HG03558 (cell line): ENCODE measurements at regions not wholly inside any gene's neighbourhood (a gene's known extent, or its start where the extent isn't known, plus 50 kb on each side); places are given as distances from the start of the nearest gene placed in this dataset.
"Not testable (repeated sequence)": the region's sequence is repeated elsewhere in the genome, so short reads cannot be mapped to it uniquely, and the experiment has no call there.

Experiments
- ATAC-seq: cut with Tn5 transposase; IDR thresholded peaks from one replicate; pipeline ENCODE4 v1.9.1; 2021; ENCODE audit warnings: moderate number of reproducible peaks; ENCODE audit not compliant: unreplicated experiment; ENCODE audit errors: extremely low read depth

DNA sequence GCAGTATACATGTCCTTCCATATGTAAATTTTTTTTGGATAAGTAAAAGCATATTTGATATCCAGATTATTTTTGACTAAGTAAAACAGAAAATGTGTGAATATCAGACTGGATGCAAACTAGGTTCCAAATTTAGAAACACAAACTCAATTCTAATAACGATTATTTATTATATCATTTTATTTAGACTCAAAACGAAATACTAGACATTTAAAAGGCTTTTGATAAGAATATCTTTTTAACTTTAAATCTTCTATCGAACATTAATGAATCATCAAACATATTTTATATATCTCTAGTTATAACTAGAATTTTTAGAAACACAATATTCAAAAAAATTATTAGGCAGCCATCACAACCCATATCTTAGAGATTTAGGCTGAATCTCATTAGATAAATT lies 195.2 kb upstream of the KCND2 start:
- ATAC-seq, result no peak

DNA sequence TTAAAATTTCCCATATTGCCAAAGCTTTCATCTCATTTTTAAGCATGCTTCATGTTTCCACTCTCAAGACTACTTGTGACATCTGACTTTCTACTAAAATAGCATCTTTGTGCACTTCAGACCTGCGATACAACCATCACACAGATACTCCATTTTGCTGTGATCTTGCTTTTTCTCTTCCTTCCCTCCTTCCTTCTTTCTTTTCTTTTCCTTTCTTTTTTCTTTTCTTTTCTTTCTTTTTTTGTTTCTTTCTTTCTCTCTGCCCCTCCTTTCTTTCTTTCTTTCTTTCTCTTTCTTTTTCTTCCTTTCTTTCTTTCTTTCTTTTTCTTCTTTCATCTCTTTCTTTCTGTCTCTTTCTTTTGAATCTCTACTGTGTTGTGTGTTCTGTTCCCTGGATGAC lies 194.0 kb upstream of the KCND2 start:
- no peak for ATAC-seq

DNA sequence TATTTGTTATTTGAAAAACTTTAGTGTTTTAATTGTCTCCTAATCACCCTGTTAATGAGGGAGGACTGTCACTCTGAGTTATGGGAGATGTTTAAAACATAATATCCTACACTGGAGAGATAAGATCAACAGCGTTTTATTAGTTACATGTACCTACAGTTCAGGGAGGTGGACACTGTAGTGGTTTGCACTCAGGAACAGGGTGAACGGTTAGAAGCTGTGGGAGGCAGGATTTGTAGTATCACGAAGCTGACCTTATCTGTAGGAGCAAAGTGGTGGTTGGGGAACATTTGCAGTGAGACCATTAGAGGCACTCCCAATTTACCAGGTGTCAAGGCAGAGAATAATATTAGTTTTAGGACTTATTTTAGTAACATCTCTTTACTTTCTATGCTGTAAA lies 193.3 kb upstream of the KCND2 start:
- no peak for ATAC-seq

DNA sequence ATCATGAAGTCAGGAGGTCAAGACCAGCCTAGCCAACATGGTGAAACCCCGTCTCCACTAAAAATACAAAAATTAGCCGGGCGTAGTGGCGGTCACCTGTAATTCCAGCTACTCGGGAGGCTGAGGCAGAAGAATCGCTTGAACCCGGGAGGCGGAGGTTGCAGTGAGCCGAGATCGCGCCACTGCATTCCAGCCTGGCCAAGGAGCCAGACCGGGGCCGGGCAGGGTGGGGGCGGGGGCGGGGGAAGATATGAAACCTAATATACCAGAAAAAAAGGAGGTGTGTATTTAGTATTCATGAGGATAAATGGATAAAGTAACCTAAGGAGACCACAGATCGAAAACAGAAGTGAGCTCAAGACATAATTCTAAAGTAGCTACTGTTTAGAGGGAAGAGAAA lies 186.5 kb upstream of the KCND2 start:
- ATAC-seq, result not testable (repeated sequence)

DNA sequence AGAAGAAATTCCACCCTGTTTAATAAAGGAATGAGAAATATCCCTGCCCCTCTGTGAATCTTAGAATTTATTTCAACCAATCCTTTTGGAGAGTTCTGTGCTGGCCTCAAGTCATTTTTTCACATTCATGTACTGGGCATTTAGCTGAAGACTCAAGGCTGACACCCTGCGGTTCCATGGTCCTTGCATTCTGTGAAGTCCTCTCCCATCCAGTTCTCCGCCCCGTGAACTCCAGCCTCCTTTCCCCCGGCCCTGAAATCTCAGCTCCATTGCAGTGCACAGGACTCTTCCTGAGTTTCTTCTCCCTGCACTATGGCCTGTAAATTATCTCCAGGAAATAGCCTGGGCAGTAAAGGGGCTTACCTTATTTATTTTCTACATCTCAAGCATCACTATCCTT lies 183.0 kb upstream of the KCND2 start:
- ATAC-seq, result no peak

DNA sequence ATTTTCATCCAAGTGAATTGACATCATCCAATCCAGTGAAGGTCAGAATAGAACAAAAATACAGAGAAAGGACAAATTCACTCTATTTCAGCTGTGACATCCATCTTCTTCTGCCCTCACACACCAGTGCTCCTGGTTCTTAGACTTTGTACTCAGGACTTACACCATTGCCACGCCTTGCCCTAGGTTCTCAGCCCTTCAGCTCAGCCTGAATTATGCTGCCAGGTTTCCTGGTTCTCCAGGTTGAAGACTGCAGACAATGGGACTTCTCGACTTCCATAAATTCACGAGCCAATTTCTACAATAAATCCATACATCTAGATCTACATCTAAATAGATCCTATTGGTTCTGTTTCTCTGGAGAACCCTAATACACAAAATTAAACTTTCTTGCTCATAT lies 181.2 kb upstream of the KCND2 start:
- no peak for ATAC-seq

DNA sequence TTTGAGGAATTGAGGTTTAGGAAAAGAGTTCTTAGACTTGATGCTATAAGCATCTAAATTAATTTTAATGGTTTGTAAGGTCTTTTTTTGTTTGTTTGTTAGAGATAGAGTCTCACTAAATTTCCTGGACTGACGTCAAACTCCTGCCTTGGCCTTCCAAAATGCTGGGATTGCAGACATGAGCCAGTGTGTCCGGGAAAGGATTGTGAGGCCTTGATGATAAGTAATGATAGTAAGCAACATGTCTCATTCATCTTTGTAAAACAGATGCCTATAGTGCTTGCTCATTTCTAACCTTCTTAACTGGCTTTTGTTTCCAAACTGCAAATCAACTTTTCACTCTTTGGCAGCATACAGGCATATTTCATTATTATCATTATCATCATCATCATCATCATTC lies 176.0 kb upstream of the KCND2 start:
- no peak for ATAC-seq

DNA sequence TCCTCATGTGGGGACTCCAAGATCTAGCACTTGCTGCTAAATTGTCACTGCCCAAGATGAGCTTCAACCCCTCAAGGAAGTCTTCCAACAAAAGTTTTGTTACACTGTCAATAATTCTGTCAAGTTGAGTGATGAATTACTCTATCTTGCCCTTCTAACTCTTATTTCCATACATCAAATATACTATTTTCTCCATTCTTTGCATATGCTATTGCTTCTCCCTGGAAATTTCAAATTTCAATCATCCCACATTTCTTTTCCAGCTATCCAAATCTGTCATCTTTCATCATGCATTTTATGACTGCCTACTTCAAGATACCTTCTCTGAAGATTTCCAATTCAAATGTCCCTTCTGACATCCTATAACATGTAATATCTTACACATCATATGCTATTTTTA lies 175.2 kb upstream of the KCND2 start:
- no peak for ATAC-seq

DNA sequence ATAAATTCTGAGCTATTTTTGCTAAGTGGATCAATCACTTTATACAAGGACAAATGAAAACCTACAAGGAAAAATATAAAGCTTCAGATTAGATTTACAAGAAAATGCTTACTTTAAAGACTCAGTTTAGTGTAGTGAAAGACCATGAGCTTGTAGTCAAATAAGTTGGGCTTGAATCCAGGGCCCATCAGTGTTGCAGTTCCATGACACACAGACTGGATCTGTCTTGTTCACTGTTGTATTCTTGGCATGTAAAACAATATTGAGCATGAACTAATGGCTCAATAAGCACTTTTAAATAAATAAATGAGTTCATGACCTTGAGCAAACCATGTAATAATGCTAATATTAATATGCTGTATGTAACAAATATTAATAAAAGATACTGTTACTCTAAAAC lies 164.6 kb upstream of the KCND2 start:
- ATAC-seq, result no peak

DNA sequence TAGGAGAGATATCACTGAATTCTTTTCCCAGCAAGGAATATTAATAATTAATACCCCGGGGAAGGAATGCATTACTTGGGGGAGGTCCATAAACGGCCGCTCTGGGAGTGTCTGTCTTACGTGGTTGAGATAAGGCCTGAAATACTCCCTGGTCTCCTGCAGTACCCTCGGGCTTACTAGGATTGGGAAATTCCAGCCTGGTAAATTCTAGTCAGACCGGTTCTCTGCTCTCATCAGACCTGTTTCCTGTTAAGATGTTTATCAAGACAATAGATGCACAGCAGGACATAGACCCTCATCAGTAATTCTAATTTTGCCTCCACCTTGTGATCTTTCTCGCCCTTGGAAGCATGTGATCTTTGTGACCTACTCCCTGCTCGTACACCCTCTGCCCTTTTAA lies 162.8 kb upstream of the KCND2 start:
- no peak for ATAC-seq

DNA sequence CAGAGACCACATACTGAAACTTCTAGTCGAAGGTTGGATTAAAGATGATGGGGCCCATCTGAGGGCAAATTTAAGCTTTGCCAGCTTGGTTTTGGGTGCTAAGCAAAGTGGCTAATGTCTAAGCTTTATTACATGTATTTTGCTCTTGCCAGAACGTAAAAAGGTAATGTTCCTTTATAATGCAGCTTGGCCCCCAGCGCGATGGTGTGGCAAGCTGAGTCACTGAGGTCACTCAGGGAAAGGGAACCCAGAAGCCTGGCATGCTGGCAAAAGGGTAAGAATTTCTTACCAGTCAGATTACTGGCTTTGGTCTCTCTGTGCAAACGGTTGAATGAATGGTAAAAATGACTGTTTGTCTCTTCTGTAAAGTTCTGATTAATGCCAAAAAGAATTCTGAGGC lies 158.3 kb upstream of the KCND2 start:
- no peak for ATAC-seq

DNA sequence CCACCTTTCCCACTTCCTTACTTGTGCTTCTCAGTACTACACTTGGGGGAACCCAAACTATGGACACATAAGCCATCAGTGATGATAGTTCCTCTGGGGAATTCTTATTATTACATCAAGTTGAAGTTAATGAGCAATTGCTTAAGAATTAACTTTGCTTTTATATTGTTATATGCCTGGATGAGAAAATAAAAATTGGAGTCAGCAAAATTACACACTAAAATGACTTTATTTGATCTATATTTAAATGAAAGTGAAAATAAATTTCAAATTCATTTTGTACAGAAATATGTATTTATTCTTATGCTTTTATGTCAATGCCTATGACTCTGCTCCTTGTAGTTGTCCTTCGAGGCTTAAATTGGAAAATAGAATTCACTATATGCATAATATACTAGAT lies 149.4 kb upstream of the KCND2 start:
- no peak for ATAC-seq

DNA sequence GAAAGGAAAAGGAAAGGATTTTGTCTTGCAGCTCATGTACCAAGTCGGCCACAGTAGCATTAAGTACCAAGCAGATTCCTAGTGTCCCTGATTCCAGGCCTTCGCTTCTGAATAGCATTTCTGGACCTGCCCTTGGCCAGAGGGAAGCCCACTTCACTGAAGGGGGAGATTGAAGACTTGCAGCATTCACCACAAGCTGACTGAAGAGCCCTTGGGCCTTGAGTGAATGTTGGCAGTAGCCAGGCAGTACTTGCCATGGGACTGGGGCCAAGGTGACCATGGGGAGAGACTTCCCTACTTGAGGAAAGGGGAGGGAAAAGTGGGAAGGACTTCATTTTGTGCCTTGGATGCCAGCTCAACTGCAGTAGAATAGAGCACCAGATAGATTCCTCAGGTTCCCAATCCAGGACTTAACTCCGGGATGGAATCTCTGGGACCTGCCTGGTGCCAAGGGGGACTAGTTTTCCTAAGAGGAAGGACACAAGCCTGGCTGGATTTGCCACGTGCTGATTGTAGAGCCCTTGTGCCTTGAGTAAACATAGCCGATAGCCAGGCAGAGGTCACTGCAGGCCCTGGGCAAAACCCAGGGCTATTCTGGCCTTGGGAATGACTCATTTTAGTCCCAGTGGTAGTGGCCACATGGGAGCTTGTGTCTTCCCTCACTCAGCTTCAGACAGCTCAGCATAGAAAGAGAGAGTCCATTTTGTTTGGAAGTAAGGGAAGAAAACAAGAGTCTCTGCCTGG lies 141.7 kb upstream of the KCND2 start:
- ATAC-seq, result no peak

DNA sequence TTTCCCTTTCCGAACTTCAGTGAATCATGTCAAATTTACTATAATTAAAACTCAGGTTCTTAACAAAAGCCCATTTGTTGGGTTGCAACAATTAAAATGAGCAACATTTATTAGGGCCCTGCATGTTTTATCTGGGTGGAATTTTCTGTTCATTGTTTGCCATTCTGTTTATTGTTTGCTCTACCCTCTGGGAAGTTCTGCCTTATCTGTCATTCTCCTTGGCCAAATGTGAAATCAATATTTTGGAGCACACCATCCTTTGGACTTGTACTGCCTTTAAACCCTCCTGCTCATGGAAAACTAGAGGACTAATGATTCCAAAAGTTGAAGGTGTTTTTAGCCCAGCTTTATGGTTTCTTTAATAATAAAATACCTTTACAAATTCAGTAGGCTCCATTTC lies 134.5 kb upstream of the KCND2 start:
- ATAC-seq, result no peak

DNA sequence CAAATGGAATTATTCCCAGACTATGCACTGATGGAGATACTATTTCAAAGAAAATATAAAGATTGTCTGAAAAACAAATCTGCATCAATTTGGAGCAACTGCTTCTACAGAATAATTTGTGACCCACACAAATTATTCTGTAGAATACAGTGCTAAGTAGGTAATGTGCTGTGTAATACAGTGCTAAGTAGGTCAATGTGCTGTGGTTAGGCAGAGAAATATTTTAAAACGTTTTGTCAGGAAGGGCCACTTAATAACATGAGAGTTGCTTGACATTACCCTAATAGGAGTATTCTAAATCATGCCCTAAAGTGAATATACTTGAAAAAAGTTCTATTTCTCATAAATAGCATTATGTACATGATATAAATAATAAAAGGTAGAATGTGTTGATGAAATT lies 116.5 kb upstream of the KCND2 start:
- ATAC-seq, result no peak

DNA sequence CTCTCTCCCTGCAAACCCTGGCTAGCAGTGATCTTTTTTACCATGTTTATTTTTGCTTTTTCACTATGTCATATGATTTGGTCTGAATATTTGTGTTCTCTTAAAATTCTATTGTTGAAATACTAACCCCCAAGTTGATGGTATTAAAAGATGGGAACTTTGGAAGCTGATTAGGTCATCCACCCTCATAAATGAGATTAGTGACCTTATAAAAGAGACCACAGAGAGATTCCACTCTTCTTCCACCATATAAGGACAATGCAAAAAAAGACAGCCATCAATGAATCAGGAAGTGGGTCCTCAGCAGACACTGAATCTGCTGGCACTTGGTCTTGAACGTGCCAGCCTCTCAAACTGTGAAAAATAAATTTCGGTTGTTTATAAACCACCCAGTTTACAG lies 112.8 kb upstream of the KCND2 start:
- ATAC-seq, result no peak

DNA sequence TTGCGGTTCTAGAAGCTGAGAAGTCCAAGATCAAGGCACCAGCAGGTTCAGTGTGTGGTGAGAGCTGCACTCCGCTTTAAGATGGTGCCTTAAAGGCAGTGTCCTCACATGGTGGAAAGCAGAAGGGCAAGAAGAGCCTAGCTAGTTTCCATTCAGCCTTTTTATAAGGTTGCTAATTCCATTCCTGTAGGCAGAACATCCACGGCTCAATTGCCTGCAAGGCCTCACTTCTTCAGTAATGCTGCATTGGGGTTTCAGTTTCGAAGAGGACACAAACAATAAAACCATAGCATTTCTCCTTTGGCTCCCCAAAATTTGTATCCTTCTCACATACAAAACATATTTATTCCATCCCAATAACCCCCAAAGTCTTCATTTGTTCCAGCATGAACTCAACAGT lies 109.5 kb upstream of the KCND2 start:
- no peak for ATAC-seq

DNA sequence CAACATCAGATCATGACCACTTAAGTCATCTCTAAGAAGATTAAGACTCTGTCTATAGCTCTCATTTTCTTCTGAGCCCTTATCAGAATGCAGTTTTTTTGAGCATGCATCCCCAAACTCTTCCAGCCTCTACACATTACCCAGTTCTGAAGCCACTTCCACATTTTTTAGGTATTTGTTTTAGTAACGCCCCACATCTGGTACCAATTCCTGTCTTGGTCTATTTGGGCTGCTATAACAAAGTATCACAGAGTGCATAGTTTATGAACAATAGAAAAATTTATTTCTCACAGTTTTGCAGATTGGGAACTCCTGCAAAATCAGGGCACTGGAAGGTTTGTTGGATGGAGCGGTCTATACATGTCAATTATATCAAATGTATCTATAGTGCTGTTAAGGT lies 107.7 kb upstream of the KCND2 start:
- no peak for ATAC-seq

DNA sequence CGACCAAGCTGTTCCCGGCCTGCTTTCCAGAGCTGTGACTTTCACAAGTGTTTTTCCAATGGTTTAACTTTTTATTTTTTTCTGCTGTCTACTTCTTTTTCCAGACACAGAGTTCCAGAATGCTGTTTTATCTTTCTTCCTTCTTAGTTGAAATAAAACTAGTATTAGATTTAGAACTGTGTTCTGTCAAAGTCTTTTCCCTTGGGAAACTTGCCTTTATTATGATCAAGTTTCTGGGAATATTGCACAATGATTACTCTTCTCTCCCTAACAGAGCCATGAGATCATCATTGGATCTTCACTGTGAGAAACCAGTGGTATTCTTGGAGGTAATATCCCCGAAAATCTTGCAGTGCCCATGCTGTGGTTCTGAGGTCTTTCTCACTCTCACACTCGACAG lies 104.9 kb upstream of the KCND2 start:
- no peak for ATAC-seq

DNA sequence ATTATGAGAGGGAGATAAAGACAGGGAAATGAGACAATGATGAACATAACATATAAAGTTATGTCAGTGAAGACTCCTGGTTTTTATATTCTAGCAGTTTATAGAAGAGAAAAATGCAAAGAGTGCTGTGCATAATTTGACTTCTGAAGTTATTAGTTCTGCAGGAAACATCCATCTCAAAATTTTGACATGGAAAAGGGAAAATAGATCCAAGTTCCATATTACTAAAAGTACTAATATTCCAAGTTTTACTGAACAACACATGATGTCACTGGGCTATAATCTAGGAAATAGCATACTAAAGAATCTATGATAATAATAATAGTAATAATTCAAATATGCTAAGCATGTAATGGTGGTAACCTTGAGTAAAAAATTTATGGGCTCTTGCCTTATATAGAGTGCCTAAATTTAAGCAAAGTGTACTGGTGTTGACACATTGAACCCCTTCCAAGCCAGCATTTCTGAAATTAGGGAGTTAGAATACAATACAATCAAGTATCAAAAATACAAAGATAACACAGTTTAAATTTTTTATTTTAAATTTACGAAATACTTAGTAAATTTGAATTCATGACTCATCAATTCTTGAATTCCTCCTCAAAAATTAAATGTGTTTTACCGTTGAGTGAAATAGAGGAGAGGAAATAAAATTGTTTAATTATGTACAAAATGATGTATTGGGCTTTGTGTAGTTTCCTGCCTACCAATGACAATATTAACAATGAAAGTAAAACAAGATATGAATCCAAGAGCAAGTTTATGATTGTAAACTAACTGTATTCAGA lies 102.8 kb upstream of the KCND2 start:
- ATAC-seq, result no peak

DNA sequence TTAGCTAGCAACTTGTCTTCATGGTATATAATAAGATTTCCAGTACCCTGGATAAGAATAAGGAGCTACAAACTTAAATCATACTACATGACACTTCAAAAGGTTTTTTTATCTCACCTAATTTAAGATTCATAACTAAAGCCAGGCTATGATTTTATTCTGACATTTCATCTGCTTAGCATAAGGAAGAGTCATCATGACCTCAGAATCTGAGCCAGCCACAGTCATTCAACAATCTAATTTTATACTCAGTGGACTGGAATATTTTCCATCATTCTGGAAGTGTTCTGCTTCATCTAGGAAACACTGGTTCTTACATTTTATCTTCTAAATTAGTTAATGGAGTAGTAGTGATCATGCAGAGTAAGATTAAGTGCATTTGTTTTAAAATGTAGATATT lies 102.1 kb upstream of the KCND2 start:
- no peak for ATAC-seq

DNA sequence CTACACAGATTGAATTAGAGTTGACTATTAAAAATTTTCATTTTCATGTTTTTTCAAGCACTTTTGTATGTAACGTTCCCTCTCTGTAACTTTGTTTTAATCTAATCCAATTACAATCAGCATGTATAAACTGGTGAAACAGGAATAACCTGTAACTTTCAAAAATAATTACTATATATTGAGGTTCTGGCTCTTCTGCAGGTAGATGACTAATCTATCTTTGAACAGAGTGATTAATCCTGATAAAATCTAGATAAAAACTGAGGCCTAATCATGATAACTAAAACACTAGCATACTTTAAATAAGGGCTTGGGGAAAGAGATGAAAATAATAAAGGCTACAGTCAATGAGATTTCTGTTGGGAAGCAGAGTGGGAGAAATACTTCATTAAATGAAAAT lies 101.6 kb upstream of the KCND2 start:
- no peak for ATAC-seq
